Endodermal cell (in vitro differentiated cells): ENCODE measurements at regions not wholly inside any gene's neighbourhood (a gene's known extent, or its start where the extent isn't known, plus 50 kb on each side); places are given as distances from the start of the nearest gene placed in this dataset.

ENCODE experiments used
- DNase-seq: peaks from one replicate; pipeline ENCODE4 v3.0.0-alpha.2; 2017
- H3K27ac ChIP-seq: 2 replicates; pipeline ENCODE4 v1.5.1; 2013; ENCODE audit warnings: mild to moderate bottlenecking, low read depth, low read length, moderate library complexity
- H3K27me3 ChIP-seq: 2 replicates; pipeline ENCODE4 v1.6.1; 2013; ENCODE audit warnings: mild to moderate bottlenecking, low read length, moderate library complexity; ENCODE audit not compliant: insufficient read depth, control insufficient read depth, poor library complexity, severe bottlenecking
- H3K36me3 ChIP-seq: 2 replicates; pipeline ENCODE4 v1.7.0; 2013; ENCODE audit warnings: mild to moderate bottlenecking, low read length, moderate library complexity; ENCODE audit not compliant: control insufficient read depth, insufficient read depth
- H3K4me1 ChIP-seq: one replicate; pipeline ENCODE4 v1.7.0; 2013; ENCODE audit warnings: low read length; ENCODE audit not compliant: control insufficient read depth, insufficient read depth
- H3K4me3 ChIP-seq: 2 replicates; pipeline ENCODE4 v1.5.1; 2013; ENCODE audit warnings: mild to moderate bottlenecking, low read length, moderate library complexity
- H3K9ac ChIP-seq: 2 replicates; pipeline ENCODE4 v1.6.1; 2013; ENCODE audit warnings: mild to moderate bottlenecking, low read length, moderate library complexity; ENCODE audit not compliant: poor library complexity, severe bottlenecking; ENCODE audit errors: extremely low read depth
- H3K9me3 ChIP-seq: 2 replicates; pipeline ENCODE4 v1.6.1; 2013; ENCODE audit warnings: mild to moderate bottlenecking, low read length, moderate library complexity; ENCODE audit not compliant: control insufficient read depth
- H3K27ac Mint-ChIP-seq: 2 replicates; pipeline ENCODE4 v1.8.0; 2020; ENCODE audit warnings: mixed read lengths
- H3K27me3 Mint-ChIP-seq: 2 replicates; pipeline ENCODE4 v1.8.0; 2021; ENCODE audit warnings: mild to moderate bottlenecking, mixed read lengths; ENCODE audit not compliant: insufficient read depth
- H3K36me3 Mint-ChIP-seq: 2 replicates; pipeline ENCODE4 v1.8.0; 2020; ENCODE audit warnings: low read depth, mixed read lengths
- H3K4me1 Mint-ChIP-seq: 2 replicates; pipeline ENCODE4 v1.8.0; 2020; ENCODE audit warnings: mixed read lengths
- H3K4me3 Mint-ChIP-seq: 2 replicates; pipeline ENCODE4 v1.8.0; 2020; ENCODE audit warnings: mild to moderate bottlenecking, moderate library complexity, mixed read lengths
- H3K9me3 Mint-ChIP-seq: 2 replicates; pipeline ENCODE4 v1.8.0; 2020; ENCODE audit warnings: mild to moderate bottlenecking, mixed read lengths
- CTCF ChIP-seq: fragments of 200-600 bp; sonication (generic); conservative IDR thresholded peaks from 2 replicates; pipeline ENCODE4 v1.5.0; 2021; ENCODE audit warnings: antibody characterized with exemption, mild to moderate bottlenecking
- WGBS, 2 experiments: methylation state at CpG; one replicate each; pipeline versions ENCODE4 v1.1.5 to v1.1.7; 2013; ENCODE audit warnings: missing lambda C conversion rate in 2 of 2, mixed read lengths in 1 of 2; ENCODE audit not compliant: insufficient coverage in 1 of 2, insufficient read length in 1 of 2; 5-methylcytosine and 5-hydroxymethylcytosine counted together

GRCh38 chr12:67155863-67156262 is 113.3 kb upstream of the CAND1 start:
- Mint-ChIP-seq H3K4me3 (no peak overlapping the region), H3K9me3 (no peaks in the 10 kb centered on the region), H3K27me3 (no peaks in the 10 kb centered on the region), H3K4me1 (no peaks in the 10 kb centered on the region), H3K27ac (no peak overlapping the region), H3K36me3 (no peaks in the 10 kb centered on the region)
- H3K27ac ChIP-seq: no peak overlapping the region
- no peak overlapping the region for H3K9ac ChIP-seq
- TF ChIP-seq CTCF: no peak
- no peaks in the 10 kb centered on the region for H3K9me3 ChIP-seq
- no peaks in the 10 kb centered on the region for H3K36me3 ChIP-seq
- 71 to 93% methylated on average over 2 to 4 of the region's 4 CpGs for WGBS, 2 experiments
- no peak for DNase-seq
- H3K27me3 ChIP-seq: no peaks in the 10 kb centered on the region
- no peaks in the 10 kb centered on the region for H3K4me1 ChIP-seq
- H3K4me3 ChIP-seq: no peak overlapping the region

DNA sequence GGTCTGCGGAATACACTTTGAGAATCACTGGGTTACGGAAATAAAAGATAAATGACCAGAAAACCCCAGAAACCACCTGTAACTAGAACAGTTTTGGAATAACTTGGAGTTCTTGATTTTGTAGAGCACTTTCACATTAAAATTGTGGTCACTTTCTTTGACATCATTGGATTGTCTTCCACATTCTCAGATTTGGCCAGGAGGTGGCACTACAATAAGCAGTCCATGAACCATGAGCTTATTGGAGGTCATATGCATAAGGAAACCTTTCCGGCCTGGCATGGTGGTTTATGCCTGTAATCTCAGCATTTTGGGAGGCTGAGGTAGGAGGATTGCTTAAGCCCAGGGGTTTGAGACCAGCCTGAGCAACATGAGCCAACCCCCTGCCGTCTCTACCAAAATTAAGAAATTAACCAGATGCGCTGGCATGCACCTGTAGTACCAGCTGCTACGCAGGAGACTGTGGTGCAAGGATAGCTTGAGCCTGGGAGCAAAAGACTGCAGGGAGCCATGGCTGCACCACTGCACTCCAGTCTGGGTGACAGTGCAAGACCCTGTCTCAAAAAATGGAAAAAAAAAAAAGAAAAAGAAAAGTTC is 107.7 kb upstream of the CAND1 start:
- no peak overlapping the region for H3K27ac Mint-ChIP-seq
- DNase-seq: peak; percentile 82
- TF ChIP-seq CTCF: peak; percentile 80
- no peaks in the 10 kb centered on the region for H3K4me1 ChIP-seq
- no peak overlapping the region for H3K9ac ChIP-seq
- no peaks in the 10 kb centered on the region for H3K27me3 ChIP-seq
- no peak overlapping the region for H3K4me3 ChIP-seq
- H3K27me3 Mint-ChIP-seq: no peaks in the 10 kb centered on the region
- WGBS, 2 experiments: 90 to 91% methylated on average over 4 to 6 of the region's 6 CpGs
- no peaks in the 10 kb centered on the region for H3K9me3 ChIP-seq
- no peak overlapping the region for H3K4me3 Mint-ChIP-seq
- peaks cover 6% of the 10 kb centered on the region for H3K4me1 Mint-ChIP-seq
- H3K36me3 Mint-ChIP-seq: no peaks in the 10 kb centered on the region
- no peak overlapping the region for H3K27ac ChIP-seq
- H3K36me3 ChIP-seq: no peaks in the 10 kb centered on the region
- H3K9me3 Mint-ChIP-seq: no peaks in the 10 kb centered on the region

GRCh38 chr12:67173258-67173657 is 95.9 kb upstream of the CAND1 start:
- Mint-ChIP-seq H3K4me1 (peaks cover 7% of the 10 kb centered on the region), H3K27ac (no peak overlapping the region), H3K9me3 (no peaks in the 10 kb centered on the region), H3K36me3 (no peaks in the 10 kb centered on the region), H3K27me3 (peaks cover 8% of the 10 kb centered on the region), H3K4me3 (no peak overlapping the region)
- H3K4me1 ChIP-seq: no peaks in the 10 kb centered on the region
- H3K4me3 ChIP-seq: no peak overlapping the region
- TF ChIP-seq CTCF: no peak
- no peaks in the 10 kb centered on the region for H3K36me3 ChIP-seq
- no peaks in the 10 kb centered on the region for H3K27me3 ChIP-seq
- DNase-seq: no peak
- 85% methylated on average over 2 of the region's 2 CpGs; no CpG with 5 or more reads in 1 of the 2 experiments for WGBS, 2 experiments
- no peaks in the 10 kb centered on the region for H3K9me3 ChIP-seq
- no peak overlapping the region for H3K27ac ChIP-seq
- no peak overlapping the region for H3K9ac ChIP-seq
